Loucy (cell line): ENCODE measurements at regions not wholly inside any gene's neighbourhood (a gene's known extent, or its start where the extent isn't known, plus 50 kb on each side); places are given as distances from the start of the nearest gene placed in this dataset.

Experiments
- CTCF ChIP-seq: fragments of 200-600 bp; sonication (generic); conservative IDR thresholded peaks from 2 replicates; pipeline ENCODE4 v1.5.1; 2014; ENCODE audit warnings: mild to moderate bottlenecking, antibody characterized with exemption, low read length
- EZH2phosphoT487 ChIP-seq: fragments of 200-600 bp; IDR thresholded peaks from 2 replicates; pipeline ENCODE4 v1.6.1; 2018; ENCODE audit warnings: antibody characterized with exemption, mild to moderate bottlenecking, moderate library complexity, borderline replicate concordance

GRCh38 chr13:50149932-50150331 lies 134.7 kb downstream of the KCNRG start:
- TF ChIP-seq CTCF, result no peak
- no peak for TF ChIP-seq EZH2phosphoT487
